Suprapubic skin (tissue), 4 donors: ENCODE measurements at regions not wholly inside any gene's neighbourhood (a gene's known extent, or its start where the extent isn't known, plus 50 kb on each side); places are given as distances from the start of the nearest gene placed in this dataset.

Source experiments
- EP300 ChIP-seq: sonication (generic); formaldehyde crosslinking; IDR thresholded peaks from one replicate; pipeline ENCODE4 v1.6.1; 2017; ENCODE audit warnings: antibody characterized with exemption
- POLR2A ChIP-seq, 2 donors: fragments of 450-650 bp; IDR thresholded peaks; one replicate each; pipeline ENCODE4 v1.6.1; 2017; ENCODE audit warnings: antibody characterized with exemption in 2 of 2, mild to moderate bottlenecking in 2 of 2, moderate library complexity in 2 of 2
- POLR2AphosphoS5 ChIP-seq, 3 donors: sonication (generic); formaldehyde crosslinking; IDR thresholded peaks; one replicate each; pipeline ENCODE4 v1.6.1; 2017; ENCODE audit warnings: antibody characterized with exemption in 3 of 3
- TF ChIP-seq, protein P1 (sequence below), 2 donors: fragments of 200-600 bp in 1 of 2; fragments of 450-650 bp in 1 of 2; sonication (generic) in 1 of 2; IDR thresholded peaks; one replicate each; pipeline ENCODE4 v1.5.1; 2016 to 2019; ENCODE audit warnings: antibody characterized with exemption in 2 of 2, mild to moderate bottlenecking in 1 of 2, moderate library complexity in 1 of 2

DNA sequence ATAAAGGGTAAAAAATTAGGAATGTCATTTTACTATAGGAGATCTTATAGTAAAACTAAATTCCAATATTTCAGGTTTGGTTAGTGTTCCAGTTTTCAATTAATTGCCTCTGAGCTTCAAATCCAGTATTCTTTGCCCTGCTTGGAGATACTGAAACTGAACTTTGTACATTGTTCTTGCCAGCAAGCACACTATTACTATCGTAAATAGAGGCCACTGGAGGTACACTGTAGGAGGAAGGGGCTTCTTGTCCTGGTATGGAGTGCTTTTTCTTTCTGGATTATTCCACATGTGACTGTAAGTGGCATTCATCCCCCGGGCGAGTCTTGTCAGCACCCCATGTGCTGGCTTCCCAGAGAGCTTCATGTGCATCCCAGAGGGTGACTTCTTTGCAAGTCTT is 234.7 kb upstream of the PTPRZ1 start:
- TF ChIP-seq POLR2AphosphoS5 (IDR thresholded peaks at IDR 0.05) (no peak), POLR2A (IDR thresholded peaks at IDR 0.05) (no peak), EP300 (no peak)
- TF ChIP-seq, protein P1, sequence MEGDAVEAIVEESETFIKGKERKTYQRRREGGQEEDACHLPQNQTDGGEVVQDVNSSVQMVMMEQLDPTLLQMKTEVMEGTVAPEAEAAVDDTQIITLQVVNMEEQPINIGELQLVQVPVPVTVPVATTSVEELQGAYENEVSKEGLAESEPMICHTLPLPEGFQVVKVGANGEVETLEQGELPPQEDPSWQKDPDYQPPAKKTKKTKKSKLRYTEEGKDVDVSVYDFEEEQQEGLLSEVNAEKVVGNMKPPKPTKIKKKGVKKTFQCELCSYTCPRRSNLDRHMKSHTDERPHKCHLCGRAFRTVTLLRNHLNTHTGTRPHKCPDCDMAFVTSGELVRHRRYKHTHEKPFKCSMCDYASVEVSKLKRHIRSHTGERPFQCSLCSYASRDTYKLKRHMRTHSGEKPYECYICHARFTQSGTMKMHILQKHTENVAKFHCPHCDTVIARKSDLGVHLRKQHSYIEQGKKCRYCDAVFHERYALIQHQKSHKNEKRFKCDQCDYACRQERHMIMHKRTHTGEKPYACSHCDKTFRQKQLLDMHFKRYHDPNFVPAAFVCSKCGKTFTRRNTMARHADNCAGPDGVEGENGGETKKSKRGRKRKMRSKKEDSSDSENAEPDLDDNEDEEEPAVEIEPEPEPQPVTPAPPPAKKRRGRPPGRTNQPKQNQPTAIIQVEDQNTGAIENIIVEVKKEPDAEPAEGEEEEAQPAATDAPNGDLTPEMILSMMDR (IDR thresholded peaks at IDR 0.05) = no peak
